Neural progenitor cell (in vitro differentiated cells): ENCODE measurements at regions not wholly inside any gene's neighbourhood (a gene's known extent, or its start where the extent isn't known, plus 50 kb on each side); places are given as distances from the start of the nearest gene placed in this dataset.

Experiments
- DNase-seq: peaks from one replicate; pipeline ENCODE4 v3.0.0-alpha.2; 2016; ENCODE audit warnings: low spot score
- H2AFZ ChIP-seq: fragments of 200-600 bp; sonication (generic); replicated peaks from 2 replicates; pipeline ENCODE4 v1.6.1; 2016; ENCODE audit warnings: antibody characterized with exemption
- H3F3A ChIP-seq: fragments of 200-600 bp; sonication (generic); 2 replicates; pipeline ENCODE4 v1.6.1; 2016; ENCODE audit warnings: antibody characterized with exemption, low read depth
- H3K27ac ChIP-seq: fragments of 200-600 bp; sonication (generic); 2 replicates; pipeline ENCODE4 v1.5.1; 2016; ENCODE audit warnings: mild to moderate bottlenecking
- H3K27me3 ChIP-seq: fragments of 200-600 bp; sonication (generic); 2 replicates; pipeline ENCODE4 v1.6.1; 2016; ENCODE audit warnings: mild to moderate bottlenecking, moderate library complexity
- H3K36me3 ChIP-seq: fragments of 200-600 bp; sonication (generic); 2 replicates; pipeline ENCODE4 v1.5.1; 2016
- H3K4me1 ChIP-seq: fragments of 200-600 bp; sonication (generic); 2 replicates; pipeline ENCODE4 v1.6.1; 2016; ENCODE audit warnings: mixed run types
- H3K4me2 ChIP-seq: fragments of 200-600 bp; sonication (generic); 2 replicates; pipeline ENCODE4 v1.6.1; 2016
- H3K4me3 ChIP-seq: fragments of 200-600 bp; sonication (generic); 2 replicates; pipeline ENCODE4 v1.5.1; 2016
- H3K79me2 ChIP-seq: fragments of 200-600 bp; sonication (generic); 2 replicates; pipeline ENCODE4 v1.6.1; 2016; ENCODE audit warnings: low read depth
- H3K9ac ChIP-seq: fragments of 200-600 bp; sonication (generic); 2 replicates; pipeline ENCODE4 v1.6.1; 2016
- H3K9me3 ChIP-seq: fragments of 200-600 bp; sonication (generic); 2 replicates; pipeline ENCODE4 v1.5.1; 2016; ENCODE audit warnings: low read depth
- H4K20me1 ChIP-seq: fragments of 200-600 bp; sonication (generic); 2 replicates; pipeline ENCODE4 v1.6.1; 2016; ENCODE audit warnings: low read depth
- H3K27ac Mint-ChIP-seq: 3 replicates; pipeline ENCODE4 v1.8.0; 2021; ENCODE audit warnings: mixed read lengths
- H3K27me3 Mint-ChIP-seq: 2 replicates; pipeline ENCODE4 v1.8.0; 2022; ENCODE audit warnings: low read depth, mild to moderate bottlenecking, inconsistent platforms, moderate library complexity, mixed read lengths; ENCODE audit not compliant: insufficient read depth
- H3K36me3 Mint-ChIP-seq: 3 replicates; pipeline ENCODE4 v1.8.0; 2021; ENCODE audit warnings: mixed read lengths
- H3K4me1 Mint-ChIP-seq: 3 replicates; pipeline ENCODE4 v1.8.0; 2021; ENCODE audit warnings: mixed read lengths
- H3K4me3 Mint-ChIP-seq: 3 replicates; pipeline ENCODE4 v1.8.0; 2021; ENCODE audit warnings: mild to moderate bottlenecking, moderate library complexity, mixed read lengths
- H3K9me3 Mint-ChIP-seq: 3 replicates; pipeline ENCODE4 v1.8.0; 2020; ENCODE audit warnings: mixed read lengths
- CTCF ChIP-seq: fragments of 200-600 bp; sonication (generic); IDR thresholded peaks from 2 replicates; pipeline ENCODE4 v1.5.1; 2017; ENCODE audit warnings: antibody characterized with exemption, mild to moderate bottlenecking
- EZH2 ChIP-seq: fragments of 200-600 bp; sonication (generic); IDR thresholded peaks from 2 replicates; pipeline ENCODE4 v1.6.1; 2017; ENCODE audit warnings: antibody characterized with exemption, mild to moderate bottlenecking, moderate library complexity
- EZH2phosphoT487 ChIP-seq: fragments of 200-600 bp; sonication (generic); IDR thresholded peaks from 2 replicates; pipeline ENCODE4 v1.6.1; 2017; ENCODE audit warnings: antibody characterized with exemption

- Histone ChIP-seq H4K20me1 (no peaks in the 10 kb centered on the region), H3K36me3 (no peaks in the 10 kb centered on the region), H3K27ac (no peak overlapping the region), H3K27me3 (no peaks in the 10 kb centered on the region), H3K4me1 (no peaks in the 10 kb centered on the region), H3K9me3 (no peaks in the 10 kb centered on the region), H3K4me3 (no peak overlapping the region), H3K79me2 (no peaks in the 10 kb centered on the region), H3K9ac (no peak overlapping the region), H3F3A (no peaks in the 10 kb centered on the region), H2AFZ (no peak overlapping the region), H3K4me2 (no peak overlapping the region)
- peaks cover 20% of the 10 kb centered on the region for H3K36me3 Mint-ChIP-seq
- TF ChIP-seq EZH2, result no peak
- no peak for TF ChIP-seq EZH2phosphoT487
- no peak for TF ChIP-seq CTCF
- no peaks in the 10 kb centered on the region for H3K27me3 Mint-ChIP-seq
- peaks cover 4% of the 10 kb centered on the region for H3K4me1 Mint-ChIP-seq
- DNase-seq, result no peak
- H3K4me3 Mint-ChIP-seq, result no peak overlapping the region
- no peak overlapping the region for H3K27ac Mint-ChIP-seq
- no peaks in the 10 kb centered on the region for H3K9me3 Mint-ChIP-seq
Observed at GRCh38 chr5:167595196-167595595, 696.2 kb upstream of the WWC1 start.

GRCh38 chr5:167598166-167598565 lies 693.3 kb upstream of the WWC1 start:
- Histone ChIP-seq H3K4me2 (no peak overlapping the region), H3K27ac (no peak overlapping the region), H3K9me3 (no peaks in the 10 kb centered on the region), H3K36me3 (no peaks in the 10 kb centered on the region), H3K27me3 (no peaks in the 10 kb centered on the region), H2AFZ (no peak overlapping the region), H3F3A (no peaks in the 10 kb centered on the region), H3K9ac (no peak overlapping the region), H3K79me2 (no peaks in the 10 kb centered on the region), H3K4me3 (no peak overlapping the region), H4K20me1 (no peaks in the 10 kb centered on the region), H3K4me1 (no peaks in the 10 kb centered on the region)
- TF ChIP-seq CTCF, result no peak
- no peak for TF ChIP-seq EZH2
- no peak for TF ChIP-seq EZH2phosphoT487
- H3K36me3 Mint-ChIP-seq, result peaks cover 21% of the 10 kb centered on the region
- DNase-seq, result no peak
- no peaks in the 10 kb centered on the region for H3K9me3 Mint-ChIP-seq
- H3K4me1 Mint-ChIP-seq, result peaks cover 4% of the 10 kb centered on the region
- H3K27ac Mint-ChIP-seq, result no peak overlapping the region
- H3K27me3 Mint-ChIP-seq, result no peaks in the 10 kb centered on the region
- H3K4me3 Mint-ChIP-seq, result no peak overlapping the region

- Histone ChIP-seq H3K4me3 (no peak overlapping the region), H3K27ac (no peak overlapping the region), H3K27me3 (no peaks in the 10 kb centered on the region), H3F3A (no peaks in the 10 kb centered on the region), H3K4me2 (no peak overlapping the region), H3K36me3 (no peaks in the 10 kb centered on the region), H3K79me2 (no peaks in the 10 kb centered on the region), H3K9ac (no peak overlapping the region), H4K20me1 (no peaks in the 10 kb centered on the region), H2AFZ (no peak overlapping the region), H3K9me3 (no peaks in the 10 kb centered on the region), H3K4me1 (no peaks in the 10 kb centered on the region)
- no peak for DNase-seq
- no peaks in the 10 kb centered on the region for H3K9me3 Mint-ChIP-seq
- peaks cover 4% of the 10 kb centered on the region for H3K4me1 Mint-ChIP-seq
- no peak overlapping the region for H3K4me3 Mint-ChIP-seq
- TF ChIP-seq CTCF, result no peak
- TF ChIP-seq EZH2, result no peak
- TF ChIP-seq EZH2phosphoT487, result no peak
- no peaks in the 10 kb centered on the region for H3K27me3 Mint-ChIP-seq
- H3K27ac Mint-ChIP-seq, result no peak overlapping the region
- peaks cover 13% of the 10 kb centered on the region for H3K36me3 Mint-ChIP-seq
Observed at GRCh38 chr5:167602067-167602466, 689.4 kb upstream of the WWC1 start.

GRCh38 chr5:167603135-167603534 lies 688.3 kb upstream of the WWC1 start:
- Histone ChIP-seq H3K9ac (no peak overlapping the region), H3F3A (no peaks in the 10 kb centered on the region), H2AFZ (no peak overlapping the region), H3K27me3 (no peaks in the 10 kb centered on the region), H3K4me1 (no peaks in the 10 kb centered on the region), H3K79me2 (no peaks in the 10 kb centered on the region), H3K9me3 (no peaks in the 10 kb centered on the region), H3K27ac (no peak overlapping the region), H3K4me3 (no peak overlapping the region), H3K36me3 (no peaks in the 10 kb centered on the region), H3K4me2 (no peak overlapping the region), H4K20me1 (no peaks in the 10 kb centered on the region)
- Mint-ChIP-seq H3K27me3 (no peaks in the 10 kb centered on the region), H3K4me3 (no peak overlapping the region), H3K9me3 (no peaks in the 10 kb centered on the region), H3K27ac (no peak overlapping the region), H3K4me1 (peaks cover 4% of the 10 kb centered on the region), H3K36me3 (peaks cover 10% of the 10 kb centered on the region)
- no peak for TF ChIP-seq CTCF
- TF ChIP-seq EZH2phosphoT487, result no peak
- TF ChIP-seq EZH2, result no peak
- DNase-seq, result no peak
